ENCODE measurements at regions not wholly inside any gene's neighbourhood (a gene's known extent, or its start where the extent isn't known, plus 50 kb on each side); places are given as distances from the start of the nearest gene placed in this dataset.
"Not testable (repeated sequence)": the region's sequence is repeated elsewhere in the genome, so short reads cannot be mapped to it uniquely, and the experiment has no call there.

DNA sequence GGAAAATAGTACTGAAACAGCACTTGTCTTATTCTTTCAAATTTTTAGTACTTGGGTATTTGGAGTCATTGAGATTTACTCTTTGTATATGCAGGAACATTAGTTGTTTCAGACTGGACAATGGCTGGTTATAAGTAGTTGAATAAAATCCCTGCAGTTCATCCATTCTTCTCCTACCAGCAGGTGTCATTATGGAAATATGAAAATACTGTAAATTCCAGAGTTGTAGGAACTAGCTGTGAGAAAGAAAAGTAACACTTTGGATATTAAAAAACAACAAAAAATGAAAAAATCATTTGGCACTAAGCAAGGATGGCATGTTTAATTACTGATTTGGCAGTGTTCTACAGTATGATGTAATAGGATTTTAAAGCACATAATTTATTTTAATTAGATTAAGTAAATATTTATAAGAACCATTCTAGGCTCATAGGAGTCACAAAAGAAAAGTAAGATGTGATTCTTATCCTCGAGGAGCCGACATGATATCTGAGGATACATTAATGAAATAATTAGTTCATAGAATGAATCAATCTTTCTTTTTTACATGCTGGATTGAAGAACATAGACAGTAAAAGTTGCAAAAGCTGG, 155.3 kb downstream of the KCNRG start:
- DNase-seq: no peak
- Histone ChIP-seq H3K4me1 (no peaks in the 10 kb centered on the region), H3K4me3 (no peak overlapping the region), H3K27me3 (no peaks in the 10 kb centered on the region), H3K9me3 (no peaks in the 10 kb centered on the region), H3K36me3 (no peaks in the 10 kb centered on the region), H3K27ac (no peak overlapping the region)
- TF ChIP-seq, protein P1, sequence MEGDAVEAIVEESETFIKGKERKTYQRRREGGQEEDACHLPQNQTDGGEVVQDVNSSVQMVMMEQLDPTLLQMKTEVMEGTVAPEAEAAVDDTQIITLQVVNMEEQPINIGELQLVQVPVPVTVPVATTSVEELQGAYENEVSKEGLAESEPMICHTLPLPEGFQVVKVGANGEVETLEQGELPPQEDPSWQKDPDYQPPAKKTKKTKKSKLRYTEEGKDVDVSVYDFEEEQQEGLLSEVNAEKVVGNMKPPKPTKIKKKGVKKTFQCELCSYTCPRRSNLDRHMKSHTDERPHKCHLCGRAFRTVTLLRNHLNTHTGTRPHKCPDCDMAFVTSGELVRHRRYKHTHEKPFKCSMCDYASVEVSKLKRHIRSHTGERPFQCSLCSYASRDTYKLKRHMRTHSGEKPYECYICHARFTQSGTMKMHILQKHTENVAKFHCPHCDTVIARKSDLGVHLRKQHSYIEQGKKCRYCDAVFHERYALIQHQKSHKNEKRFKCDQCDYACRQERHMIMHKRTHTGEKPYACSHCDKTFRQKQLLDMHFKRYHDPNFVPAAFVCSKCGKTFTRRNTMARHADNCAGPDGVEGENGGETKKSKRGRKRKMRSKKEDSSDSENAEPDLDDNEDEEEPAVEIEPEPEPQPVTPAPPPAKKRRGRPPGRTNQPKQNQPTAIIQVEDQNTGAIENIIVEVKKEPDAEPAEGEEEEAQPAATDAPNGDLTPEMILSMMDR (IDR thresholded peaks at IDR 0.05): peak; percentile 31 to 43 (median 38)
- TF ChIP-seq POLR2A (IDR thresholded peaks at IDR 0.05): no peak
- ATAC-seq: peak in 3 of 4 donors; percentile 36 to 67 (median 49)
- 71% methylated on average over 2 of the region's 2 CpGs for WGBS (ENCODE audit: insufficient coverage, low coverage, low lambda C conversion rate, missing lambda C conversion rate)
- intact Hi-C loops (cut with DNase I): no loop called here

DNA sequence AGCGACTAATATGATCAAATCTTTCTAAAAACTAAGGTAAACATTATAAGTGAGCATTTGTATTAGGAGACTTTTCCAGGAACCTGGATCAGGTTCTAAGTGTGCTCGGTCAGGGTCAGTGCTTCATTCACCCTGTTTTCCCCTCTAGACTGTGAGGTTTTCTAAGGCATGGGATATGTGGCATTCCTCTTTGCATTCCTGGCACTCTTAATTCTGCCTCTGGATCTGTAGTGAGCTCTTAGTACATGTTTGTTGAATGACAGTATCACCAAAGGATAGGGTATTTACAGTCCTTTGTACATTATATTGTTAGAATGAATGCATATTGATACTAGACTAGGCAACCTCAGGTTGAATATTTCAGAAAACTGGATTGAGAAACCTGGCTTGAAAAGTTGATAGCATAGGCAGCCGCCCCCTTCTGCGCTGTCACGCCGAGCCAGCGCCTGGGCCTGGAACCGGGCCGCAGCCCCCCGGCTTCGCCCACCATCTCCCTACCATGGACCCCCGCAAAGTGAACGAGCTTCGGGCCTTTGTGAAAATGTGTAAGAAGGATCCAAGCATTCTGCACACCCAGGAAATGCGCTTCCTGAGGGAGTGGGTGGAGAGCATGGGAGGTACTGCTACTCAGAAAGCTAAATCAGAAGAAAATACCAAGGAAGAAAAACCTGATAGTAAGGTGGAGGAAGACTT, 156.5 kb downstream of the KCNRG start:
- H3K36me3 ChIP-seq: no peaks in the 10 kb centered on the region
- H3K27me3 ChIP-seq: no peaks in the 10 kb centered on the region
- H3K4me1 ChIP-seq: no peaks in the 10 kb centered on the region
- H3K4me3 ChIP-seq: no peak overlapping the region
- no peaks in the 10 kb centered on the region for H3K9me3 ChIP-seq
- intact Hi-C loops (cut with DNase I): no loop called here
- WGBS (ENCODE audit: insufficient coverage, low coverage, low lambda C conversion rate, missing lambda C conversion rate): 96% methylated on average over 13 of the region's 15 CpGs
- H3K27ac ChIP-seq: no peak overlapping the region
- no peak for DNase-seq
- ATAC-seq: no peak
- TF ChIP-seq POLR2A (IDR thresholded peaks at IDR 0.05): no peak
- TF ChIP-seq, protein P1 (IDR thresholded peaks at IDR 0.05): no peak

DNA sequence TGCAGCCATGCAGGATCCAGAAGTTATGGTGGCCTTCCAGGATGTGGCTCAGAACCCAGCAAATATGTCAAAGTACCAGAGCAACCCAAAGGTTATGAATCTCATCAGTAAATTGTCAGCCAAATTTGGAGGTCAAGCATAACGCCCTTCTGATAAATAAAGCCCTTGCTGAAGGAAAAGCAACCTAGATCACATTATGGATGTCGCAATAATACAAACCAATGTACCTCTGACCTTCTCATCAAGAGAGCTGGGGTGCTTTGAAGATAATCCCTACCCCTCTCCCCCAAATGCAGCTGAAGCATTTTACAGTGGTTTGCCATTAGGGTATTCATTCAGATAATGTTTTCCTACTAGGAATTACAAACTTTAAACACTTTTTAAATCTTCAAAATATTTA, 157.8 kb downstream of the KCNRG start:
- DNase-seq; intact Hi-C loops (cut with DNase I); H3K27ac ChIP-seq; H3K4me3 ChIP-seq; ATAC-seq; H3K36me3 ChIP-seq; H3K4me1 ChIP-seq; H3K27me3 ChIP-seq; H3K9me3 ChIP-seq: not testable (repeated sequence)
- WGBS (ENCODE audit: insufficient coverage, low coverage, low lambda C conversion rate, missing lambda C conversion rate): 79% methylated on average over 2 of the region's 2 CpGs

DNA sequence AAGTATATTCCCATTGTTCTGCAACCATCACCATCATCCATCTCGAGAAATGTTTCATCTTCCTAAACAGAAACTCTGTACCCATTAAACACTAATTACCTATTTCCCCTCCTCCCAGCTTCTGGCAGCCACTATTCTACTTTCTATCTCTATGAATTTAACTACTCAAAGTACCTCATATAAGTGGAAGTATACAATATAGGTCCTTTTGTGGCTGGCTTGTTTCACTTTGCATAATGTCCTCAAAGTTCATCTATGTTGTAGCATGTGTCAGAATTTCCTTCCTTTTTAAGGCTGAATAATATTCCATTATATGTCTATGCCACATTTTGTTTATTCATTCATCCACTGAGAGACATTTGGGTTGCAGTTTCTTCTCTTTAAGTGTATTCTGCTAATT, 159.4 kb downstream of the KCNRG start:
- Histone ChIP-seq H3K4me1 (no peaks in the 10 kb centered on the region), H3K4me3 (no peak overlapping the region), H3K27me3 (no peaks in the 10 kb centered on the region), H3K27ac (no peak overlapping the region), H3K9me3 (no peaks in the 10 kb centered on the region), H3K36me3 (no peaks in the 10 kb centered on the region)
- no peak for TF ChIP-seq POLR2A (IDR thresholded peaks at IDR 0.05)
- TF ChIP-seq, protein P1 (IDR thresholded peaks at IDR 0.05): no peak
- WGBS (ENCODE audit: insufficient coverage, low coverage, low lambda C conversion rate, missing lambda C conversion rate): 82% methylated on average over 1 of the region's 1 CpG
- intact Hi-C loops (cut with DNase I): no loop called here
- no peak for ATAC-seq
- no peak for DNase-seq

DNA sequence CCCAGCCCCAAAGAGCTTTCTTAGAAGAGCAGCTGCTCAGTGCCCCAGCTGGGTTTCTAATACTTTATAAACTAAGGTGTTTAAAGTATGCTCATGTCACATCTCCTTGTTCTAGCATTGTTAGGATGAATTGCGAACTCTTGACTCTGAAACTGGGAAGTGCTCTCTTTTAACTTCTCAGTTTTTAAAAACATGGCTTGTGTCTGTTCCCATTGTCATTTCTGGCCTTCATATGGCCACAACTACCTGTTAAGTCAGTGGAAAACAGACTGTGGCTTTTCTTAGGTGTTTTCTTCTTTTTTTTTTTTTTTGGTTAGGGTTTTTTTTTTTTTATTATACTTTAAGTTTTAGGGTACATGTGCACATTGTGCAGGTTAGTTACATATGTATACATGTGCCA, 164.7 kb downstream of the KCNRG start:
- Histone ChIP-seq H3K27me3 (no peaks in the 10 kb centered on the region), H3K27ac (no peak overlapping the region), H3K9me3 (no peaks in the 10 kb centered on the region), H3K4me1 (no peaks in the 10 kb centered on the region), H3K4me3 (no peak overlapping the region), H3K36me3 (no peaks in the 10 kb centered on the region)
- no peak for ATAC-seq
- DNase-seq: no peak
- 0% methylated on average over 1 of the region's 1 CpG for WGBS (ENCODE audit: insufficient coverage, low coverage, low lambda C conversion rate, missing lambda C conversion rate)
- TF ChIP-seq POLR2A (IDR thresholded peaks at IDR 0.05): no peak
- TF ChIP-seq, protein P1 (IDR thresholded peaks at IDR 0.05): no peak
- intact Hi-C loops (cut with DNase I): no loop called here

DNA sequence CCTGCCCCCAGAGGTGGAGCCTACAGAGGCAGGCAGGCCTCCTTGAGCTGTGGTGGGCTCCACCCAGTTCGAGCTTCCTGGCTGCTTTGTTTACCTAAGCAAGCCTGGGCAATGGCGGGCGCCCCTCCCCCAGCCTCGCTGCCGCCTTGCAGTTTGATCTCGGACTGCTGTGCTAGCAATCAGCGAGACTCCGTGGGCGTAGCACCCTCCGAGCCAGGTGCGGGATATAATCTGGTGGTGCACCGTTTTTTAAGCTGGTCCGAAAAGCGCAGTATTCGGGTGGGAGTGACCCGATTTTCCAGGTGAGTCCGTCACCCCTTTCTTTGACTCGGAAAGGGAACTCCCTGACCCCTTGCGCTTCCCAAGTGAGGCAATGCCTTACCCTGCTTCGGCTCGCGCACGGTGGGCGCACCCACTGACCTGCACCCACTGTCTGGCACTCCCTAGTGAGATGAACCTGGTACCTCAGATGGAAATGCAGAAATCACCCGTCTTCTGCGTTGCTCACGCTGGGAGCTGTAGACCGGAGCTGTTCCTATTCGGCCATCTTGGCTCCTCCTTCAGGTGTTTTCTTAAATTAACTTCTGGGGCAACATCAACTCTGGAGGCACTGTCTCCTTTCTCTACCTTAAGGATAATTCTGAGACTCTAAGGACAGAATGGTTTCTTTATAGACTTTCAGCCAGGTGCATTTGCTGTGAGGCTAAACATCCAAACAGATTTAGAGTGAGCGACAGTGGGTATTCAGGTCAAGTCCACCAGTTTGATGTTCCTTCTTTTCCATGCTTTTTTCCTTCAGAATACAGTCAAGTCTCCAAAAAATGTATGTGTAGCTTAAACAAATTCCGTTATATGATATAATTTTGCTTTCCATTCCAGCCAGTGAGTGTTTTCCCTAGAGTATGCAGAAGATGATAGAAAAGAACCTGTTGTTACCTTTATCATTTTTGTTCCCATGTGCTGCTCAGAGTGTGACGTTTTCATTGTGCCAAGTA, 170.8 kb downstream of the KCNRG start:
- DNase-seq: not testable (repeated sequence)
- peak overlapping the region in 1 of 3 donors; percentile 18 for H3K4me3 ChIP-seq
- 71% methylated on average over 4 of the region's 32 CpGs for WGBS (ENCODE audit: insufficient coverage, low coverage, low lambda C conversion rate, missing lambda C conversion rate)

More for the DNA sequence above, 170.8 kb downstream of the KCNRG start:
- H3K4me1 ChIP-seq; H3K9me3 ChIP-seq; H3K27me3 ChIP-seq; H3K36me3 ChIP-seq; intact Hi-C loops (cut with DNase I); ATAC-seq; H3K27ac ChIP-seq: not testable (repeated sequence)
